GM21825 (cell line): ENCODE measurements at regions not wholly inside any gene's neighbourhood (a gene's known extent, or its start where the extent isn't known, plus 50 kb on each side); places are given as distances from the start of the nearest gene placed in this dataset.
A peak's percentile ranks its signal among the peaks of the same experiment; 100 is the strongest.
"Not testable (repeated sequence)": the region's sequence is repeated elsewhere in the genome, so short reads cannot be mapped to it uniquely, and the experiment has no call there.

ENCODE experiments used
- ATAC-seq: cut with Tn5 transposase; IDR thresholded peaks from one replicate; pipeline ENCODE4 v1.9.1; 2021; ENCODE audit warnings: mild to moderate bottlenecking, moderate library complexity; ENCODE audit not compliant: unreplicated experiment

- ATAC-seq, result no peak
Observed at GRCh38 chr2:57399057-57399456, 647.5 kb upstream of the VRK2 start.

DNA sequence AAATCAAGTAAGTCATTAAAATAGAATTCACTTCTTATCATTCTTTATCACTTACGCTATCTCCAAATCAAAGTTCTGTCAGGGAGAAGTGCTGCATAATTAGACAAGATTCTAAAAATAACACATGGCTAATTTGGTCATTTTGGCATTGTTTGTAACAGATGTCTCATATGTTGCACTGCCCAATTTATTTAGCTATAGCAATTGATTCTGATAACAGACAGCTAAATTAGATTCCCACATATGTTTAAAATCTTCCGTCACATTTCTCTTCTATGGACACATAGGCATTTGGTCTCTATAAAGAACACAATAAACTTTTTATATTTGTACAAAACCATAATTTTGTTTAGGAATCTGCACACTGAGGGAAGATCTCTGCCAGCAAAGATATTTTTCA lies 644.5 kb upstream of the VRK2 start:
- ATAC-seq, result no peak

DNA sequence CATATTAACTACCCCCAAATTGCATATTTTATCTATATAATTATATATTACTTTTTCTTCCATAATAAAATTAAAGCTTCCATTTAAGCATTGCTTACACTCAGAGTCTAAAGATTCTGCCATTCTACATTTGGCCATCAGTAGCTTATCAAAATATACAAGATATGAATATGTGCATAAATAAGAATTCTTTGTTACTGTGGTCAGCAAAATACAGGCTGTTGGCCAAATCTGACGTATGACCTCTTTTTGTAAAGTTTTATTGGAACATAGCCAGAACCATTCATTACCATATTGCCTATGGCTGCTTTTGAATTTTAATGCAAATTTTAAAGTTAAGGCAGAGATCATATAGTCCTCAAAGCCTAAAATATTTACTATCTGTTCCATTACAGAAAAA lies 643.9 kb upstream of the VRK2 start:
- no peak for ATAC-seq

DNA sequence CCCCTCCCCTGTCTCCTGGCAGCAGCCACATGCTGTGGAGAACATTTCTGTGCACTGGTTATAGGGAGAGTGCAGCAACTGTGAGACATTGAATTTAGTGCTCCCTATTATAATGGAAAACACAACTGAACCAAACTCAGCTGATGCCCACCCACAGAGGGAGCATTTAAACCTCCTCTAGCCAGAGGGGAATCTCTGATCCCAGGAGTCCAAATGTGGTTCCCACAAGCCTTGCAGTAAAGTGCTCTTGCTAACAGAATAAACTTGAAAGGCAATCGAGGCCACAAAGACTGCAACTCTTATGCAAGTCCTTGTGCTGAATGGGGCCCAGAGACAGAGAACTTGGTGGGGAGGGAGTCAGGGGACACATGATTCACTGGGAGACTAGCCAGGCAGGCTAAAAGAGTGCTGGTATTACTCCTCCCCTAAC lies 638.8 kb upstream of the VRK2 start:
- no peak for ATAC-seq

DNA sequence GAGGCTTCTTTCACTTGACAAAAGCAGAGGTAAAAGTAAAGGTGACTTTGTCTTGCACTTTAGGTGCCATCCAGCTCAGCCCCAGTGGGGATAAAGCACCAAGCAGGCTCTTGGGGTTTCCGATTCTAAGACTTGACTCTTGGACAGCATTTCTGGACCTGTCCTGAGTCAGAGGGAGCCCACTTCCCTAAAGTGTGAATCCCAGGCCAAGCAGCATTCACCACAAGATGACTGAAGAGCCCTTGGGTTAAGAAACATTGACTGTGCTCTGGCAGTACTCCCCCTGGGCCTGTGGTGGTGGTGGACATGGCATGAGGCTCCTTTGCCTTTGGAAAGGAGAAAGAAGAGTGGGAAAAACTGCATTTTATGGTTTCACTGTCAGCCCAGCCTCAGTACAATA lies 638.0 kb upstream of the VRK2 start:
- no peak for ATAC-seq

DNA sequence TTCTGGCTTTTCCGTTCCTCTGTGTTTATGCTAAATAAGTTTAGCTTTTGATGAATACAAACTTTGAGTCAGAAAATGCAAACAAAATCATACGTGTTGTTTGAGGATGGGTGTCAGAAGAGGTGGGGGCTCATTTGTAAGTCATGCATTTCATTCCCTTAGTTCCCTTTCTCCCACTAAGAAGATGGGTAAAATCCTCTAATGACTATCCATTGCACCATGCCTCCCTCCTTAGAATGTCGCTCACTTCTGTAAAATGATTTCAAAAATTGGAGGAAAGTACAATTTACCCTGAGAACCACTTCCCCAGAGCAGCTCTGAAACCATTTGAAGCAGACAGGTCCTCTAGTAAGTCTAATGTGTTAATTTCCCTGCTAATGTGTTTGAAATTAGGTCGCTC lies 629.6 kb upstream of the VRK2 start:
- ATAC-seq, result no peak

DNA sequence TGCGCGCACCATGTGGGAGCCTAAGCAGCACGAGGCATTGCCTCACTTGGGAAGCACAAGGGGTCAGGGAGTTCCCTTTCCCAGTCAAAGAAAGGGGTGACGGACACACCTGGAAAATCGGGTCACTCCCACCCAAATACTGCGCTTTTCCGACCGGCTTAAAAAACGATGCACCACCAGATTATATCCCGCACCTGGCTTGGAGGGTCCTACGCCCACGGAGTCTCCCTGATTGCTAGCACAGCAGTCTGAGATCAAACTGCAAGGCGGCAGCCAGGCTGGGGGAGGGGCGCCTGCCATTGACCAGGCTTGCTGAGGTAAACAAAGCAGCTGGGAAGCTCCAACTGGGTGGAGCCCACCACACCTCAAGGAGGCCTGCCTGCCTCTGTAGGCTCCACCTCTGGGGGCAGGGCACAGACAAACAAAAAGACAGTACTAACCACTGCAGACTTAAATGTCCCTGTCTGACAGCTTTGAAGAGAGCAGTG lies 627.7 kb upstream of the VRK2 start:
- ATAC-seq, result not testable (repeated sequence)

- ATAC-seq, result no peak
Observed at GRCh38 chr2:57429831-57430230, 616.8 kb upstream of the VRK2 start.

DNA sequence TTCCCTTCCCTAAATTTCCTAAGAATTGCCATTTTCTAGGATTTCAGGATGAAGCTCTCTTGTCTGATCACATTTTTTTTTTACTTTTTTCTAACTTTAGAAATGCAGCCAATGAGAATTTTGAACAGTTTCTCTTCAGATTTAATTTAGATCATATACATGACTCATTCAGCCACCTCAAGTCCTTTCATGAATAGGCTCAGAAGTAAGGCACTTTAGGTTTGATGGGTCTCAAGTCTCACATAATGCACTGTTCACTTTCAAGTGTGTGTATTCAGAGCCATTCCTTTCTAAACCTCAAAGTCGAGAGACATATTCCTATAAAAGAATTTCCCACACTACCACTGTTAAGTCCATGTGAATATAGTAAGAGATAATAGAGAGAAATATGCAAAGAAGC lies 614.1 kb upstream of the VRK2 start:
- no peak for ATAC-seq

DNA sequence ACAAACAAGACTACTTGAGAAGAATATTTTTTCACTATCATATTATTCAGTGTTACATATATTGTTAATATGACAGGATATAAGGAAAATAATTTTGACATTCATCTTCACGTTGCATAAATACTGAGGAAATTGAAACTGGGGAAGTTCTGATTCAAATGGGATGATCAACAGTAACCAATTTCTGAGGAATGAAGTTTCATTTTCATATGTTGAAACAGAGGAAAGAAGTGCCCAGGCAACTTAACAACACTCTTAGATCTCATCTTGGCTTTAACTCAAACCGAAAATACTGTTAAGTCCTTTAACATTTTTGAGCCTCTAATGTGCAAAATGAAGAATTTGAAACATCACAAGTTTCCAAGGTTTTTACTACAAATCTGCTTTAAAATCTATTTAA lies 612.2 kb upstream of the VRK2 start:
- ATAC-seq, result no peak

DNA sequence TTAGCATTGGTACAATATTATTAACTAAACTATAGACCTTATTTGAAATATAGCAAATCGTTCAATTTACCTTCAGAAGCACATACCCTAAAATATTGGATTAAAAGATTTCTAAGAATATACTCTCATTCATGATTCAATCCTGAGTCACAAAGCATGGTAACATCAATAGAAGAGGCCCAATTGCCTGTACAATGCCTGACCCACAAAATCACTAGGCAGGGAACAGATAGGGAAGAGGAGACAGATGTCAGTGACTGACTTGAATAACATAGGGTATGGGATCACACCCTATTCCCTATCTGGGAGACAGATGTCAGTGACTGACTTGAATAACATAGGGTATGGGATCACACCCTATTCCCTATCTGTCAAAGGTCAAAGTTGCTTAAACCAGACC lies 611.6 kb upstream of the VRK2 start:
- ATAC-seq, result no peak

- ATAC-seq, result no peak
Observed at GRCh38 chr2:57437077-57437476, 609.5 kb upstream of the VRK2 start.

DNA sequence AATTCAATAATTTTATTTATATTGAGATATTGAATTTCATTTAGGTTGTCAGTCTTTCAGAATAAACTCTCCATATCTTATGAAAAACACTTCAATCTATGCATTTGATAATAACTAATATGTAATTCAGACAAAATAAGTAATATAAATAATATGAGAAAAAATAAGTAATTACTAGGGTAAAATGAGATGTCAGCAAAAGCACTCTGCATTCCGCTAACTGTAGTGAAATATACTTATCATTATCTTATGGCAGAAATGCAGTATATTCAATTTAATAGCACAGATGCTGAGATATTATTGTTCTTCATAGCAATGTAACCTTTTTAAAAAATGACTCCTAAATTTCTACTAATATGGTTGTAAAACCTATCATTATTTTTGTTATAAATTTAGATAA lies 606.2 kb upstream of the VRK2 start:
- no peak for ATAC-seq

GRCh38 chr2:57443086-57443485 lies 603.5 kb upstream of the VRK2 start:
- ATAC-seq, result no peak

GRCh38 chr2:57443973-57444521 lies 602.6 kb upstream of the VRK2 start:
- ATAC-seq, result no peak

DNA sequence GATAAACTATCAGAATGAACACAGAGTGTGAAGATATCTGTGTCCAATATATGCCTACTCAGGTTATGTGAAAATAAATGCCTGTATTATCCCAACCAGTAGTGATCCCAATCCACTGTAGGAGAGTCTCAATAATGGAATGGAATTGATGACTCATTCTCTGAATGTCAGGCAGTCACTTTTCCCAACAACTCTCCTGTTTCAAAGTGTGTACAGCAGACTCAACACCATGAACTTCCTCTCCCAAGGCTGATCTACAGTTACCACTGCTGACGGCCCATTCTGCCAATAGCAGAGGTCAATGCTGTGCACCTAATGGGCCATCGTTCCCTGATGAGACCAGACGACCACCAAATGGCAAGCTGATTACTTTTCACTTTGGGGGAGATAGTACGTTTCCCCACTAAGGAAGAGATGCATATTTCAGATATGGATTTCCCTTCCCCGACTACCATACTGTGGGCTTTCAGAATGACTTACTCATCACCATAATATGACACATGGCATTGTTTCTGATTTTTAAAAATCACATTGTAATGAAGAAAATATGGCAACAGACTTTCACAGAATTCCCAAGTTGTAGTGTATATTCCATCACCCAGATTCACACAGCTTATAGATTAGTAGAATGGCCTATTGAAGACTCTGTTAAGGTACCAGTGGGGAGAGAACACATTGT lies 601.7 kb upstream of the VRK2 start:
- no peak for ATAC-seq

DNA sequence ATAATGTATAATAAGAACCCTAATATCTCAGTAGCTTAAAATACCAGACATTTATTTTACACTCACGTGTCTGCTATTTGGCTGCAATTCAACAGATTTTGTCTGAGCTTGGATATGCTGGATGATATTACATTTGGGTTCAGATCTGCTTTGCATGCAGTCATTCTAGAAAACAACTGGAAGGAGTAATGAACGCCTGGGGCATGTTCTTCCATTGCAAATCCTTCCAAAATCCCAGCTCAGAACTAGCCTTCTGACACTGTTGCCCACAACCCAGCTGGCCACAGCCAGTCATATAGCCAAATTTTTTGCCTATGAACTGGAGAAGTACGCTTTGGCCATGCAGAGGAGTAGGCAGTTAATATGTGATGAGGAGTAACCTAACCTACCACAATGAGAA lies 597.8 kb upstream of the VRK2 start:
- no peak for ATAC-seq

DNA sequence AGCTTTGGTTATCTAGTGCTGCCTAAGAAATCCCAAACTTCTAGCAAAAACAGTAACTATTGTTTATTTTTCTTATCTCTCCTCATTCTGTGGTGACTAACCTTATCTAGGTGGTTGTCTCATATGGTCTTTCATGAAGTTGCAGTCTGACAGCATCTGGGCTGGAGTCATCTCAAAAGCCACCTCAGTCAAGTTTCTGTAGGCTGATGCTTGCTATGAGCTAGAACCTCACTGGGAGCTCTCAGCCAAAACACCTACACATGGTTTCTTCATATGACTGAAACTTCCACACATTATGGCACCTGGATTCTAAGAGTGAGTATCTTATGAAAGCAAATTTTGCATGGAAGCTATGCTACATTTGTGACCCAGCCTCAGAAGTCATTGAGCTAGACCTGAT lies 596.4 kb upstream of the VRK2 start:
- ATAC-seq, result peak; percentile 53

- ATAC-seq, result no peak
Observed at GRCh38 chr2:57452634-57453033, 594.0 kb upstream of the VRK2 start.

DNA sequence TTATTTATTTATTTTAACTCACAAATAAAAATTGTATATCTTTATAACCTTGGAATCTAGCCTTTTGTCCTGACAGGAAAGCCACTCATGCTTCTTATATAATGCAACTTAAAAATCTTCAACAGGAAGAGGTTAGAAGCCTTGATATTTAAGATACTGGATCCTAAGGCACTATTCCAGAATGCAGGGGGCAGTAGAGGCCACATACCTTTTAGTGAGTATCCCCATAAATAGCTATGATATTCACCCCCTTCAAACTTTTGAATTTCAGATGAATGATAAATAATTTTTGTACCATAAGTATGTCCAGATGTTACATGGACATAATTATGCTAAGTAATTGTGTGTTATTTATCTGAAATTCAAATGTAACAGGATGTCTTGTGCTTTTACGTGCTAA lies 592.7 kb upstream of the VRK2 start:
- ATAC-seq, result no peak

GRCh38 chr2:57460396-57461276 lies 586.0 kb upstream of the VRK2 start:
- no peak for ATAC-seq

DNA sequence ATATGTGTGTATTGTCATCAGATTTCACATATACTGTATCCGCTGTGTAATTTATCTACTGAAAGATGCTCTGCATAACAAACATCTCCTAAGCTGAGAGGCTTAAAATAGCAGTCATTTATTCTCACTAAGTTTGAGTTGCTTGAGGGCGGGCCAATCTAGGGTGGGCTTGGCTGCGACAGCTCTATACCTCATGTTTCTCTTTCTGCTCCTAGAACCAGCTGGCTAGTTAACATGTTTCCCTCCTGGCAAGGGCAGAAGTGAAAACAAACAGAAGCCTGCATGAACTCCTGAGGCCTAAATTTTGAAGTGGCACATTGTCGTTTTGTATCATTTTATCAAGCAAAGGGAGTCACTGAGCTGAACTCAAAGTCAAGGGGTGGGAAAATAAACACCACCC lies 585.0 kb upstream of the VRK2 start:
- no peak for ATAC-seq
